Frontal cortex (tissue), 3 donors: ENCODE measurements at regions not wholly inside any gene's neighbourhood (a gene's known extent, or its start where the extent isn't known, plus 50 kb on each side); places are given as distances from the start of the nearest gene placed in this dataset.
A peak's percentile ranks its signal among the peaks of the same experiment; 100 is the strongest.
"Not testable (repeated sequence)": the region's sequence is repeated elsewhere in the genome, so short reads cannot be mapped to it uniquely, and the experiment has no call there.

ENCODE experiments used
- DNase-seq, 2 donors: peaks; one replicate each; pipeline ENCODE4 v3.0.0; 2012; ENCODE audit warnings: low spot score in 2 of 2
- FAIRE-seq: peaks from 2 replicates; lab custom pipeline; 2012; peaks lifted over from hg19 to GRCh38; lab: Jason Lieb, UNC
- donor health status: control.
- donor health status: control.
- donor health status: control.

- FAIRE-seq (no peak), DNase-seq (no peak)
Observed at GRCh38 chr5:2156358-2157059, 273.8 kb upstream of the IRX4 start.

- no peak for FAIRE-seq
- DNase-seq, result no peak
Observed at GRCh38 chr5:2155556-2155955, 272.8 kb upstream of the IRX4 start.

- FAIRE-seq, result no peak
- DNase-seq, result no peak
Observed at GRCh38 chr5:2153802-2154201, 271.1 kb upstream of the IRX4 start.

- no peak for DNase-seq
- FAIRE-seq, result no peak
Observed at GRCh38 chr5:2153350-2153749, 270.6 kb upstream of the IRX4 start.

- not testable (repeated sequence) for DNase-seq, FAIRE-seq
Observed at GRCh38 chr5:2151301-2151888, 268.7 kb upstream of the IRX4 start.

GRCh38 chr5:2149195-2149539 is 266.4 kb upstream of the IRX4 start:
- no peak for DNase-seq

GRCh38 chr5:2148312-2149194 is 265.8 kb upstream of the IRX4 start:
- DNase-seq, result no peak
- no peak for FAIRE-seq

More at GRCh38 chr5:2149195-2149539, 266.4 kb upstream of the IRX4 start:
- FAIRE-seq, result no peak

GRCh38 chr5:2147504-2148311 is 265.0 kb upstream of the IRX4 start:
- no peak for FAIRE-seq
- no peak for DNase-seq

- DNase-seq, result no peak
- no peak for FAIRE-seq
Observed at GRCh38 chr5:2143646-2144353, 261.1 kb upstream of the IRX4 start.

GRCh38 chr5:2143088-2143487 is 260.4 kb upstream of the IRX4 start:
- FAIRE-seq, result no peak
- DNase-seq, result no peak

GRCh38 chr5:2142456-2142954 is 259.8 kb upstream of the IRX4 start:
- DNase-seq (no peak), FAIRE-seq (no peak)

GRCh38 chr5:2141254-2142000 is 258.7 kb upstream of the IRX4 start:
- FAIRE-seq, result no peak
- no peak for DNase-seq

- FAIRE-seq (no peak), DNase-seq (no peak)
Observed at GRCh38 chr5:2140501-2141175, 257.9 kb upstream of the IRX4 start.

- DNase-seq (no peak), FAIRE-seq (no peak)
Observed at GRCh38 chr5:2139478-2139877, 256.8 kb upstream of the IRX4 start.

- DNase-seq (no peak), FAIRE-seq (no peak)
Observed at GRCh38 chr5:2138896-2139295, 256.2 kb upstream of the IRX4 start.

- no peak for DNase-seq
- FAIRE-seq, result no peak
Observed at GRCh38 chr5:2137444-2138050, 254.8 kb upstream of the IRX4 start.

GRCh38 chr5:2136728-2137333 is 254.1 kb upstream of the IRX4 start:
- peak in 1 of 2 donors; percentile 41 for DNase-seq
- no peak for FAIRE-seq
